Gastrocnemius medialis (tissue), 4 donors: ENCODE measurements at regions not wholly inside any gene's neighbourhood (a gene's known extent, or its start where the extent isn't known, plus 50 kb on each side); places are given as distances from the start of the nearest gene placed in this dataset.

Source experiments
- CTCF ChIP-seq, 5 experiments: fragments of 450-650 bp in 3 of 5; fragments of 200-600 bp in 2 of 5; sonication (generic) in 2 of 5; IDR thresholded peaks in 4 of 5; conservative IDR thresholded peaks in 1 of 5; 1 replicate in 4 of 5; 2 replicates in 1 of 5; pipeline ENCODE4 v1.5.1; 2016 to 2019; ENCODE audit warnings: antibody characterized with exemption in 5 of 5, mild to moderate bottlenecking in 3 of 5, moderate library complexity in 3 of 5
- POLR2A ChIP-seq, 2 donors: fragments of 450-650 bp; IDR thresholded peaks; one replicate each; pipeline ENCODE4 v1.6.1; 2017; ENCODE audit warnings: antibody characterized with exemption in 2 of 2, mild to moderate bottlenecking in 2 of 2, moderate library complexity in 2 of 2

GRCh38 chr2:12202313-12203075, 456.1 kb downstream of the LPIN1 start:
- TF ChIP-seq POLR2A (IDR thresholded peaks at IDR 0.05) (no peak), CTCF (IDR thresholded peaks at IDR 0.05 in 4 of 5, conservative IDR thresholded peaks at IDR 0.05 in 1 of 5) (no peak)
